GM03348 (cell line): ENCODE measurements at regions not wholly inside any gene's neighbourhood (a gene's known extent, or its start where the extent isn't known, plus 50 kb on each side); places are given as distances from the start of the nearest gene placed in this dataset.
A peak's percentile ranks its signal among the peaks of the same experiment; 100 is the strongest.
"Not testable (repeated sequence)": the region's sequence is repeated elsewhere in the genome, so short reads cannot be mapped to it uniquely, and the experiment has no call there.

ENCODE experiments used
- DNase-seq: peaks from one replicate; pipeline ENCODE4 v3.0.0; 2012; ENCODE audit warnings: low spot score

- no peak for DNase-seq
These were observed 884.5 kb upstream of the GJE1 start for GRCh38 chr6:141248021-141248799.

- DNase-seq, result no peak
These were observed 888.4 kb upstream of the GJE1 start for GRCh38 chr6:141244366-141244765.

GRCh38 chr6:141242957-141243356 lies 889.8 kb upstream of the GJE1 start:
- DNase-seq, result no peak

DNA sequence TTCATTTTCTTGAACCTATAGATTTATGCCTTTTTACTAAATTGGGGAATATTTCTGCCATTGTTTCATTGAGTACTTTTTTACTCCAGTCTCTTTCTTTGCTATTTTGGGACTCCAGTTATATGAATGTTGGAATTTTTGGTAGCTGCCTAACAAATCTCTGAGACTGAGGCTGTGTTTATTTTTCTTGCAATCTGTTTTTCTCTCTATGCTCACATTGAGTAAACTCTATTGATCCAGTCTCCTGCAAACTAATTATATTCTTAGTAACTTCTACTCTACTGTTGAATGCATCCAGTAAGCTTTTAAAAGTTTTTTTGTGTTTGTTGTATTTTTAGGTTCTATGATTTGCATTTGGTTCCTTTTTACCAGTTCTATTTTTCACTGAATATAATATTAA lies 903.4 kb upstream of the GJE1 start:
- no peak for DNase-seq

DNA sequence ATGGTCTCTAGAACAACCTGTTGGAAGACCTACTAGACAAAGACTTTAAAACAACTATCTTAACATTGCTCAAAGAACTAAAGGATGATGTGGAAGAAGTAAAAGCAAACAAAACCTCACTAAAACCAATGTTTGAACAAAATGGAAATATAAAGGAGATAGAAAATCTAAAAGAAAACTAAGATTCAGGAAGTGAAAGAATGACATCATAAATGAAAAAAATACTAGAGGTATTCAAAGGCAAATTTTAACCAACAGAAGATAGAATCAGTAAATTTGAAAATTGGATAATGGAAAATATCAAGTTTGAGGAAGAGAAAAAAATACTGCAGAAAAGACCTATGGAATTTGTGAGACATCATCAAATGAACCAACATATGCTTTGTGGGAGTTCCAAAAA lies 914.1 kb upstream of the GJE1 start:
- DNase-seq, result no peak

DNA sequence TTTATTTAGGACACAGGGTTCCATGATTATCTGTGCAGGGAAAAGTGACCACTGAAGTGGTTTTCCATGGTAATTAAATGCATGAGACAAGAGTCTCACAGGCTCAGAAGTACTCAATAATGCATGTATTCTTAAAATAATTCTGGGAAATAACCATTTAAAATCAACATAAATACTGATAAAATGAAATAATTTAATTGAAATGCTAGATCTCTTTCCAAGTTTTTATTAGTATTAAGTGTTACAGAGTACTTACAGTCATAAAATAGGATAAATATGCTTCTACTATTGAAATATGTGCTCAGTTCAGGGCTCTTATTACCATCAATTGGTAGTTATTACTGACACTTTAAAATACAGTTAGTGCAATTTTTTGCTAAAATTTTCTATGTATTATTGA lies 916.0 kb upstream of the GJE1 start:
- DNase-seq, result no peak

- no peak for DNase-seq
These were observed 920.4 kb upstream of the GJE1 start for GRCh38 chr6:141212296-141212695.

- no peak for DNase-seq
These were observed 920.9 kb upstream of the GJE1 start for GRCh38 chr6:141211845-141212244.

DNA sequence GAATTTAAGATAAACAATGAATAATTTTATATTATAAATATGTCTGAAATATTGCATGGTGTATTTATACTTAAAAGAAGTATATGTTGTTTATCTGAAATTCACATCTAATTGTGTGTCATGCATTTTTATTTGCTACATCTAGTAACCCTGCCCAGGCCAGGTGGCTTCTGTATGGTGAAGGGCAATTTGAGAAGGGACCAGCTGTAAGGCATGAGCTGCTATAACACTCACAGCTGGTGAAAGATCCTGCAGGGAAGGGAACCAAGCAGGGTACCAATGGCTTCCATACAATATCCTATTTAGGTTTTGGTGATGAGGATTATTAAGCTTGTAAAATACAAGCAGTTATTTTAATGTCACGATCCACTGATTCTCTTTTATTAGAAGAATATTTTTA lies 921.8 kb upstream of the GJE1 start:
- DNase-seq, result no peak

DNA sequence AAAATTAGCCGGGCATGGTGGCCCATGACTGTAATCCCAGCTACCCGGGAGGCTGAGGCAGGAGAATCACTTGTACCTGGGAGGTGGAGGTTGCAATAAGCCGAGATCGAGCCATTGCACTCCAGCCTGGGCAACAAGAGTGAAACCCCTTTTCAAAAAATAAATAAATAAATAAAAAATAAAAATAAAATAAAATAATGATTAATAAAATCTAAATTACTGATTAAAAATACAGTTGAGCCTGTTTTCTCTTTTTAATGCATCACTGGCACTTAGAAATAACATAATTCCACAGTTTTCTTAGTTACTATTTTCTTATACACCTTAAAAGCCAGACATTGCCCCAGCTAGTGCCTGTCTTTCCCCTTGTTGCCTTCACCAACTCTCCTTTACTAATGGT lies 922.8 kb upstream of the GJE1 start:
- DNase-seq, result no peak

DNA sequence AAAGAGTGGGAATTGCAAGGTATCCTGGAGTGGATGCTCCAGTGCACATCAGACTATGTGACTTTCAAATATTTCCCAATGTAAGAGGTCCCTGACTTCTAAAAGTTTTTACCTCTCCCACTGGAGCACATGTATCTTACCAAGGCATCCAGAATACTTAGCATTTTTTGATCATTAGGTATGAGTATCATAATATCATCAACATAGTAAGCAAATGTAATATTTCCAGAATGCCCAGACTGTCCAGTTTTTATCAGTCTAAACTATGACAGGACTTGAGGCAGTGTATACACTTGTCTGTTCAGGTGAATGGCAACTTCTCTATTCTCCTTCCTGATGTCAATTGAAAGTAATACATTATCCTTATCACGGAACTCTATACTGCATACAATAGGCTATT lies 924.6 kb upstream of the GJE1 start:
- no peak for DNase-seq

- peak; percentile 12 for DNase-seq
These were observed 928.7 kb upstream of the GJE1 start for GRCh38 chr6:141203902-141204575.

GRCh38 chr6:141202626-141203025 lies 930.1 kb upstream of the GJE1 start:
- DNase-seq, result peak; percentile 3

- DNase-seq, result no peak
These were observed 933.7 kb upstream of the GJE1 start for GRCh38 chr6:141199074-141199473.

DNA sequence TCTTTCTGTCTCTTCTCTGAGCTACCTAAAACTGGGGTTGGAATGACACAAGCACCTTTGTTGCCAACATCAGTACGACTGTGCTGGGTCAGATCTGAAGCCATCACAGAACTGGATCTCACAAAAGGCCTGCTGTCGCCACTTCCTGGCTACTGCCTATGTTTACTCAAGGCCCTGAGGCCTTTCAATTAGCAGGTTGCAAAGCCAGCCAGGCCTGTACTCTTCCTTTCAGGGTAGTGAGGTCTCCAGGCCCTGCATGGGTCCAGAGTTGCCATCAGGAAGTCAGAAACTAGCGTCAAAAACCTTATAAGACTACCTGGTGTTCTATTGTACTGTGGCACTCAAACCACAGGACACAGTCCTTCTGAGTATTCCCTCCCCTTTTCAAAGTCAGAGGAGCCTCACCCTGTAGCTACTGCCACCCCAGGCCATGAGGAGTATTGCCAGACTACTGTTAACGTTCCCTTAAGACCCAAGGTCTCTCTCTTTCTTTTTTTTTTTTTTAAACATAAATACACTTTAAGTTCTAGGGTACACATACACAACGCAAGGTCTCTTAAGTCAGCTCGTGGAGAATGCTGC lies 937.4 kb upstream of the GJE1 start:
- DNase-seq, result no peak

- no peak for DNase-seq
These were observed 949.4 kb upstream of the GJE1 start for GRCh38 chr6:141183368-141183767.

GRCh38 chr6:141175458-141175857 lies 957.3 kb upstream of the GJE1 start:
- DNase-seq, result not testable (repeated sequence)

DNA sequence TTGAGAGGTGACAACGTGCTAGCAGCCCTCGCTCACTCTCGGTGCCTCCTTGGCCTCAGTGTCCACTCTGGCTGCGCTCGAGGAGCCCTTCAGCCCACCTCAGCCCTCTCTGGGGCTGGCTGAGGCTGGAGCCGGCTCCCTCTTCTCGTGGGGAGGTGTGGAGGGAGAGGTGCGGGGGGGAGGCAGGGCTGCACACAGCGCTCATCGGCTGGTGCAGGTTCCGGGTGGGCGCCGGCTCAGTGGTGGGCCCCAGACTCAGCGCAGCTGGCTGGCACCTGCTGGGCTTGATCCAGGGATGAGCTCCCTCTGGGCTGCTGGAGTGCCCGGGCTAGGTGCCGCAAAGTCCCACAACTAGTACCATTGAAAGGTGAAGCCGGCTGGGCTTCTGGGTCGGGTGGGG lies 957.8 kb upstream of the GJE1 start:
- DNase-seq, result no peak

DNA sequence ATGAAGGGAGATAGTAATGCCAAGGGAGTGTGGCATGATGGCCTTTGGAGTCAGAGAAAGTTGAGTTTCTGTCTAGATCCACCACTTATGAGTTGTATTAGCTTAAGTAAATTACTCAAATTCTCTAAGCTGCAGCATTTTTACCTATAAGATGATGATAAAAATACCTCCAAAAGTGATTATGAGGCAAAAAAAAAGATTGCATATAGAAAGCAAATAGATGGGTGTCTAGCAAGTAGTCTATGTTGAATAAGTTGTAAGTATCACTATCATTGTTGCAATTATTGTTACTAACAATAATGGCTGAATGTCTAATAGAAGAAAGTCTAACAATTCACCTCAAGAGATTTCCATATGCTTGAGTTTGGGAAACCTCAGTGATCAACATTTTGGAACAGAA lies 959.2 kb upstream of the GJE1 start:
- no peak for DNase-seq

- DNase-seq, result peak; percentile 80
These were observed 963.3 kb upstream of the GJE1 start for GRCh38 chr6:141169419-141169818.

- no peak for DNase-seq
These were observed 964.8 kb upstream of the GJE1 start for GRCh38 chr6:141167945-141168344.

- DNase-seq, result no peak
These were observed 967.6 kb upstream of the GJE1 start for GRCh38 chr6:141165002-141165665.
